ENCODE measurements at regions not wholly inside any gene's neighbourhood (a gene's known extent, or its start where the extent isn't known, plus 50 kb on each side); places are given as distances from the start of the nearest gene placed in this dataset.

DNA sequence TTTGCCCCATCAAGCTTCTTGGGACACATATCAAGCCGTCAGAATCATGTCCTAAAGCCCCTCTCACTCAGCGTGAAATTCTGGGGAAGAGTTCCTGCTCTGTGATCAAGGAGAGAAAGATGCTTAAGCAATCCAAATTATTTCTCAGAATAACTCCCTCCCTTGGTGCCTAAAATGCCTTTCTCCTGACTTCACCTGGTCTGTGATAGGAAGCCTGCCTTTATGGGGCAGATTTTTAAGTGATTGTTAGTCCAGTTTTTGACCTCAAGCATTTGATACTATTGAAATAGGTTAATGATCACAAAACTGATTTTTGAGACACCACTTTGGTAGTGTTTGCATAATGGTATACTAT, 76.4 kb upstream of the MAGI2 start:
- Histone ChIP-seq H3K9me3 (no peaks in the 10 kb centered on the region), H3K27ac (no peak overlapping the region), H3K27me3 (no peaks in the 10 kb centered on the region), H3K4me3 (no peak overlapping the region), H3K4me1 (no peaks in the 10 kb centered on the region), H3K36me3 (no peaks in the 10 kb centered on the region)
- 66 to 69% methylated on average over 2 of the region's 2 CpGs for WGBS, 2 donors
- TF ChIP-seq, protein P1, sequence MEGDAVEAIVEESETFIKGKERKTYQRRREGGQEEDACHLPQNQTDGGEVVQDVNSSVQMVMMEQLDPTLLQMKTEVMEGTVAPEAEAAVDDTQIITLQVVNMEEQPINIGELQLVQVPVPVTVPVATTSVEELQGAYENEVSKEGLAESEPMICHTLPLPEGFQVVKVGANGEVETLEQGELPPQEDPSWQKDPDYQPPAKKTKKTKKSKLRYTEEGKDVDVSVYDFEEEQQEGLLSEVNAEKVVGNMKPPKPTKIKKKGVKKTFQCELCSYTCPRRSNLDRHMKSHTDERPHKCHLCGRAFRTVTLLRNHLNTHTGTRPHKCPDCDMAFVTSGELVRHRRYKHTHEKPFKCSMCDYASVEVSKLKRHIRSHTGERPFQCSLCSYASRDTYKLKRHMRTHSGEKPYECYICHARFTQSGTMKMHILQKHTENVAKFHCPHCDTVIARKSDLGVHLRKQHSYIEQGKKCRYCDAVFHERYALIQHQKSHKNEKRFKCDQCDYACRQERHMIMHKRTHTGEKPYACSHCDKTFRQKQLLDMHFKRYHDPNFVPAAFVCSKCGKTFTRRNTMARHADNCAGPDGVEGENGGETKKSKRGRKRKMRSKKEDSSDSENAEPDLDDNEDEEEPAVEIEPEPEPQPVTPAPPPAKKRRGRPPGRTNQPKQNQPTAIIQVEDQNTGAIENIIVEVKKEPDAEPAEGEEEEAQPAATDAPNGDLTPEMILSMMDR (IDR thresholded peaks at IDR 0.05): no peak
- DNase-seq (no peak), ATAC-seq (no peak)
- intact Hi-C loops (cut with DNase I): no loop called here

DNA sequence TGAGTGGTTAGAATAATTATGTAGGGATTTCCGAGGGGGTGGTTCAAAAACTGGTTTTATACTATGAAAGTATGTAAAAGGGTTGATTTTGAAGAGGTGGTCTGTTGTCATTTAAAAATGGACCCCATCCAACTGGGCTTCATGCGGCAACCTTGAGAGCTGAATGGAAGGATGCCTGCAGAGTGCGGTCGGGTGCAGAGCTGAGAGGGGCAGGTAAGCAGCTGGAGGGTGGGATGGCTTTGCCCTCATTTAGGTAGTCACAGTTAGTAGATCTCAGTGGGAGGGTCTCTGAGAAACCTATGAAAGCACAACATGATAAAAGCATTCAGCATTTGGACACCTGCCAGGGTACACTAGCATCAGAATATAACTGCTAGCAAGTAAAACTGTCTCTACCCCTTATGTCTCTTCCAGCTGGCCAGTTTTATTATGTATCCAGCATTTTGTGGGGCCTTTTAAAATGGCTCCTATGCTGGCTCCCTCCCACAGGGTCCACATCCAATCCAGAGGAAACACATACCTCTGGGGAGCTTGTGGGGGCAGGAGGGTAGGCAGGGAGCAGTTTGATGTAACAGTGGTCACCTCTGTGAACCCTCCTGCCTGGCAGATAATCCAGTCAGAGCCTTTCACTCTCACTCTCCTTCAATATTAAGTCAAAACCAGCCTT, 75.9 kb upstream of the MAGI2 start:
- Histone ChIP-seq H3K27me3 (no peaks in the 10 kb centered on the region), H3K4me3 (no peak overlapping the region), H3K36me3 (no peaks in the 10 kb centered on the region), H3K27ac (no peak overlapping the region), H3K4me1 (no peaks in the 10 kb centered on the region), H3K9me3 (no peaks in the 10 kb centered on the region)
- TF ChIP-seq, protein P1 (IDR thresholded peaks at IDR 0.05): no peak
- DNase-seq (no peak), ATAC-seq (no peak)
- WGBS, 2 donors: 92 to 95% methylated on average over 4 of the region's 4 CpGs
- intact Hi-C loops (cut with DNase I): no loop called here

DNA sequence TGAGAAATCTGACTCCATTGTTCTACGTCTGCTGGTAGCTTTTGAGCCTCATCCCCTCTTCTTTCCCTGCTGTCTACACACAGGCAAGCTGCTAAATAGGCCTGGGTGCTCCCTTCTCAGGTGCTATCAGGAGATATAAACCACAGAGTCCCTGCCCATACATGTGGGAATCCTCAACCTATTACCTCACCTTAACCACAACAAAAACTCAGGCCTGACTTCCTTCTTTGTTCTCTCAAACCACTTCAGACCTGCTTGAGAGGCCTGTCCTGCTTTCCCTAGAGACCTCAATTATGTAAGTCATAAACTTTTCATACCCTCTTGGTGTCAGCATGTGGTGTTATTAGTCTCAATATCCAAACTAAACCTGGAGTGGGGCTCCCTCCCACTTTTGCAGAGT, 75.0 kb upstream of the MAGI2 start:
- WGBS, 2 donors: 79 to 85% methylated on average over 1 of the region's 1 CpG
- no peaks in the 10 kb centered on the region for H3K9me3 ChIP-seq
- ATAC-seq: no peak
- DNase-seq: no peak
- no peaks in the 10 kb centered on the region for H3K27me3 ChIP-seq
- no peak overlapping the region for H3K27ac ChIP-seq
- TF ChIP-seq, protein P1 (IDR thresholded peaks at IDR 0.05): no peak
- no peaks in the 10 kb centered on the region for H3K4me1 ChIP-seq
- H3K36me3 ChIP-seq: no peaks in the 10 kb centered on the region
- no peak overlapping the region for H3K4me3 ChIP-seq
- intact Hi-C loops (cut with DNase I): no loop called here

DNA sequence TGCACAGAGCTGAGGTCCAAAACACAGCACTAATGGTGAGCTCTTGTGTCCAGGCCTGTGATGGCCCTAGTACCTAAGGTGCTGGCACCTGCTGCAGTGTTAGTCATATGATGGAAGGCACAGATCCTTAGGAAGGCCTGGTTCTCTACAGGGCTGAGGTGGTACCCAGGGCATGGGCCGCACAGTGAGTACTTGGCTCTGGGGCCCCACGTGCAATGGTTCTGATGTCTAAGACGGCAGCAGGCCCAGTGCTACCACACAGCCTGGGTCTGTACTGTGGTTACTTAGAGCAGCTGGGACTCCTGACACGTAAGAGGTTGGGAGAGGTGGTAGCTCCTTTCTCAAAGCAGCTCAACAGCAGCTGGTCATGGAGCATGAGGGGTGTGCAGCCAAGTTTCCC, 70.6 kb upstream of the MAGI2 start:
- Histone ChIP-seq H3K27ac (no peak overlapping the region), H3K27me3 (no peaks in the 10 kb centered on the region), H3K4me1 (no peaks in the 10 kb centered on the region), H3K9me3 (no peaks in the 10 kb centered on the region), H3K4me3 (no peak overlapping the region), H3K36me3 (no peaks in the 10 kb centered on the region)
- TF ChIP-seq, protein P1 (IDR thresholded peaks at IDR 0.05): no peak
- intact Hi-C loops (cut with DNase I): no loop called here
- DNase-seq (no peak), ATAC-seq (no peak)
- 94 to 96% methylated on average over 4 of the region's 4 CpGs for WGBS, 2 donors
